ENCODE measurements at regions not wholly inside any gene's neighbourhood (a gene's known extent, or its start where the extent isn't known, plus 50 kb on each side); places are given as distances from the start of the nearest gene placed in this dataset.

- TF ChIP-seq REST (IDR thresholded peaks at IDR 0.05; ENCODE audit: low read depth) (no peak), POLR2A (IDR thresholded peaks at IDR 0.05; ENCODE audit: borderline replicate concordance, extremely low read depth, insufficient read depth, insufficient read length) (no peak), CTCF (IDR thresholded peaks at IDR 0.05 in 2 of 3, conservative IDR thresholded peaks at IDR 0.05 in 1 of 3; ENCODE audit: borderline replicate concordance in 1 of 3, insufficient read depth in 1 of 3, low read depth in 2 of 3, low read length in 2 of 3) (no peak)
These were observed 58.7 kb upstream of the RNU6ATAC start (continued) for GRCh38 chr9:134223091-134223490.

GRCh38 chr9:134223591-134224122, 59.3 kb upstream of the RNU6ATAC start:
- ChIA-PET CTCF (no interaction called here), RAD21 (ENCODE audit: low non-redundant PET in 1 of 2, low total read pairs in 2 of 2, uncharacterized antibody in 2 of 2, unreplicated experiment in 2 of 2) (no interaction called here), POLR2A (no interaction called here)
- Histone ChIP-seq H3K36me3 (ENCODE audit: control insufficient read depth in 1 of 2, insufficient read depth in 2 of 2, low read length in 2 of 2) (no peaks in the 10 kb centered on the region), H3K79me2 (ENCODE audit: insufficient read depth, low read length) (no peaks in the 10 kb centered on the region), H3K4me1 (ENCODE audit: control insufficient read depth in 1 of 2, insufficient read depth in 2 of 2, low read length in 2 of 2) (no peaks in the 10 kb centered on the region), H3K9ac (ENCODE audit: low read length) (no peak overlapping the region), H3K9me2 (ENCODE audit: insufficient read depth) (no peaks in the 10 kb centered on the region), H3K27me3 (ENCODE audit: insufficient read depth, low read length) (no peaks in the 10 kb centered on the region), H3K27ac (ENCODE audit: low read depth, low read length) (no peak overlapping the region), H4K20me1 (ENCODE audit: insufficient read depth) (no peaks in the 10 kb centered on the region), H2AFZ (ENCODE audit: low read depth, low read length, poor library complexity, severe bottlenecking) (no peak overlapping the region), H3K4me2 (ENCODE audit: low read length) (no peak overlapping the region), H3K4me3 (replicated peaks in 1 of 2; ENCODE audit: low read depth in 1 of 2, low read length in 2 of 2) (no peak overlapping the region), H3K9me3 (ENCODE audit: control insufficient read depth in 1 of 2, insufficient read depth in 1 of 2, low read depth in 1 of 2, low read length in 2 of 2) (no peaks in the 10 kb centered on the region)
- BruUV-seq (replicated peaks): no TSS peak
- intact Hi-C loops (cut with micrococcal nuclease): no loop called here
- TF ChIP-seq REST (IDR thresholded peaks at IDR 0.05; ENCODE audit: low read depth) (no peak), POLR2AphosphoS5 (IDR thresholded peaks at IDR 0.05; ENCODE audit: low read depth, low read length) (no peak), YY1 (IDR thresholded peaks at IDR 0.05; ENCODE audit: extremely low read depth, insufficient replicate concordance, low read depth, low read length) (no peak), SP1 (IDR thresholded peaks at IDR 0.05; ENCODE audit: low read depth) (no peak), JUND (IDR thresholded peaks at IDR 0.05) (no peak), ZNF274 (IDR thresholded peaks at IDR 0.05; ENCODE audit: low read depth, low read length) (no peak), RAD21 (IDR thresholded peaks at IDR 0.05; ENCODE audit: low read depth) (no peak)
- no peak for DNase-seq (ENCODE audit: low read depth, low spot score)
- ATAC-seq: no peak
